Keratinocyte (primary cell): ENCODE measurements at regions not wholly inside any gene's neighbourhood (a gene's known extent, or its start where the extent isn't known, plus 50 kb on each side); places are given as distances from the start of the nearest gene placed in this dataset.

Source experiments
- CTCF ChIP-seq, 3 experiments: IDR thresholded peaks in 1 of 3; conservative IDR thresholded peaks in 1 of 3; optimal IDR thresholded peaks in 1 of 3; 2 replicates in 2 of 3; 3 replicates in 1 of 3; pipeline versions ENCODE3 to v1.5.1; 2011; ENCODE audit warnings: low read length in 3 of 3, mild to moderate bottlenecking in 3 of 3, moderate library complexity in 2 of 3, control low read depth in 1 of 3, inconsistent platforms in 1 of 3; ENCODE audit not compliant: insufficient read depth in 2 of 3; ENCODE audit errors: extremely low read depth in 1 of 3
- EZH2 ChIP-seq: IDR thresholded peaks from one replicate; pipeline ENCODE4 v1.6.1; 2012; ENCODE audit warnings: inconsistent platforms, mild to moderate bottlenecking, low read length, moderate library complexity

GRCh38 chr11:119972281-119972680, 165.6 kb downstream of the TRIM29 start:
- TF ChIP-seq CTCF (optimal IDR thresholded peaks at IDR 0.05 in 1 of 3, IDR thresholded peaks at IDR 0.05 in 1 of 3, conservative IDR thresholded peaks at IDR 0.05 in 1 of 3; ENCODE audit: extremely low read depth in 1 of 3, insufficient read depth in 2 of 3, low read length in 3 of 3) (no peak), EZH2 (no peak)
